NCI-H1048 (cell line): ENCODE measurements at regions not wholly inside any gene's neighbourhood (a gene's known extent, or its start where the extent isn't known, plus 50 kb on each side); places are given as distances from the start of the nearest gene placed in this dataset.
"Not testable (repeated sequence)": the region's sequence is repeated elsewhere in the genome, so short reads cannot be mapped to it uniquely, and the experiment has no call there.

ENCODE experiments used
- DNase-seq: peaks from one replicate; lab custom pipeline; 2025; lab: John Stamatoyannopoulos, UW

DNA sequence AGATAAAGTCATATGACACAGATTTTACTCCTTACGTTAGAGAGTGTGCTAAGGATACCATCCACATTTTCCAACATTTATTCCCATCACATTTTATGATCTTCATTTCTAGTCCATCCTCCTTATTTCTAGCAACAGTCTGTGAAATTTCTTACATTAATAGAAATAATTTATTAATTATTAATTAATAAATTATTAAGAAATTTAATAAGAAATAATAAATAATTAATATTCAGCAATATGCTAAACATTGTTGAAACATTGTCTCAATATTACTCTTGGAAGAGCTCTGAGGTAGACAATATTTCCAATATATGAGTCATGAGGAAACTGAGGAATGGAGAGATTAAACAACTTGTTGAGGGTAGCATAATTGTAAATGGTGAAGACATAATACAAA is 1742.5 kb upstream of the CDH6 start:
- DNase-seq = not testable (repeated sequence)

- DNase-seq = no peak
These were observed 1778.8 kb upstream of the CDH6 start for GRCh38 chr5:29414681-29415080.

- DNase-seq = no peak
These were observed 1780.5 kb upstream of the CDH6 start for GRCh38 chr5:29412979-29413378.

DNA sequence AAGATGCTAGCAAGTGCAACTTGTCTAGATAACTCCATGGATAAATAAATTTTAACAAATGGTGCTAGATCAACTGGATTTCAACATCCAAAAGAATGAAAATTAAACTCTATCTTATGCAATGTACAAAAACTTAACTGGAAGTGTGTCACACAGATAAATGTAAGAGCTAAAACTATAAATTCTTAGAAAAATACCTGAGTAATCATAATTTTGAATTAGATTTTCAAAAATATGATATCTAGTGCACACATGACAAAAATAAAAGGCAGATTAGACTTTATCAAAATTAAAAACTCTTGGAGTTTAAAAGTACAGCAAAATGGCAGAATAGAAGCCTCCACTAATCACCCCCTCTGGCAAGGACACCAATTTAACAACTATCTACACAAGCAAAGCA is 1791.2 kb upstream of the CDH6 start:
- no peak for DNase-seq

- DNase-seq = no peak
These were observed 1803.5 kb upstream of the CDH6 start for GRCh38 chr5:29389993-29390392.

DNA sequence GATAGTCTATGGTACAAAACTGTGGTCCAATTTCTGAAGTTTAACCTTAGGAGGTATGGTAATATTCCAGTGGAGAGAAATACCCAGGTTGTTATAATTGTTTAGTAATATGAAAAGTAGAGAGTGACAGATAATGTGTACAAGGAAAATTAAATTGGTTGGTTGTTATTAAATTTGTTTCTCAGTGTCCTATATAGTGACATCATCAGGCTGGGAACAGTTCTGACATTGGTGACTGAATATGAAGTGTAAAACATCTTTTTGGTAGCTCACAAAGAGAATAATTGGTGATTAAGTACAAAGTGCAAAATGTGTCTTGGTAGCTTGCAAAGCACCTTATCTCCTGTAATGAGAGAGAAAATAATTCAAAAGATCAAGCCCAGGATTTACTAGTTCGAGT is 1806.1 kb upstream of the CDH6 start:
- DNase-seq = no peak

DNA sequence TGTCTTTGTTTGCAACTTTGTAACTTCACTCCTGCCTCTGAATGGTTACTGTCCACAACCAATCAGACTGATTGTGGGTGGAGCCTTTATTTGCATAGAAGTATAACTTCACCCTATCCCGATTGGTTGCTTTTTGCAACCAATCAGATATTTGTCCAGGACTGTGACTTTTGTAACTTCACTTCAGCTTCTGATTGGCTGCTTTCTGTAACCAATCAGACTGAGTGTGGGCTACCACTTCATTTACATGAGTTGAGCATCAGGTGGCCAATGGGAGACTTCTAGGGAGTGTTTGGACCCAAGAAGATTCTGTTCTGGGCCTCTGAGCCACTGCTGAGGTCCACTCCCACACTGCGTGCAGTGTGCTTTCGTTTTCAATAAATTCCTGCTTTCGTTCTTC is 1810.7 kb upstream of the CDH6 start:
- no peak for DNase-seq

DNA sequence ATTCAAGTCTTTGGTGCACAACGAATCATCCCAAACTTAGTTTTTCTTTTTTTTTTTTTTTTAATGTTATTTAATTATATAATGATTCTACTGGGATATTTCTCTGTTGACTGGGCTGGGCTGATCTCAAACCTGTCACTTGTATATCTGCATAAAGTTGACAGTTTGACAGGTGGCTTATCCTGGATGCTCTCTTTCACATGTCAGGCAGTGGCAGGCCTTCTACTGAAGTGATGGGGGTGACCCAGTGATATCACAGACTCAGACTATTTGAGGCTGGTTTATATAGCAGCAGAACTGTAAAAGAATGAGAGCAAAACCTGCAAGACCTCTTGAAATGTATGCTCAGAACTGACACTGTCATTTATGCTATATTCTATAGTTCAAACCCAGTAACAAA is 1813.5 kb upstream of the CDH6 start:
- no peak for DNase-seq

GRCh38 chr5:29379619-29380018 is 1813.9 kb upstream of the CDH6 start:
- no peak for DNase-seq

GRCh38 chr5:29378104-29378503 is 1815.4 kb upstream of the CDH6 start:
- no peak for DNase-seq

DNA sequence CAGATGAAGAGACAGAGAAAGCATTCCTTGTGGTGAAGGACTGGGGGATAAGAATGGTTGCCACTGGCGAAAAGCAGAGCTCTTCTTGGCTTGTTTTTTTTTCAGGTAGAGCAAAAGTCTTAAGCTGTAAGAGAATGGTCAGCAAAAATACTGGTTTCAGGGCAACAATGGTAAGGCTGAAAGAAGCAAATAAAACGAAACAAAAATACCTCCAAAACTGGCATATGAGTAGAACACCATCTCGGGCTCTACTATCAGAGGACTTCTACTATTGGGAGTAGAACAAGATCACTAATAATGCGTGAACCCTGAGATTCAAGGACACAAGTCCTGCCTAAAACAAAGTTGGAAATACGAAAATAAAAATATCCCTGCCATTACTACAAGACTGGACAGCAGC is 1823.2 kb upstream of the CDH6 start:
- no peak for DNase-seq

DNA sequence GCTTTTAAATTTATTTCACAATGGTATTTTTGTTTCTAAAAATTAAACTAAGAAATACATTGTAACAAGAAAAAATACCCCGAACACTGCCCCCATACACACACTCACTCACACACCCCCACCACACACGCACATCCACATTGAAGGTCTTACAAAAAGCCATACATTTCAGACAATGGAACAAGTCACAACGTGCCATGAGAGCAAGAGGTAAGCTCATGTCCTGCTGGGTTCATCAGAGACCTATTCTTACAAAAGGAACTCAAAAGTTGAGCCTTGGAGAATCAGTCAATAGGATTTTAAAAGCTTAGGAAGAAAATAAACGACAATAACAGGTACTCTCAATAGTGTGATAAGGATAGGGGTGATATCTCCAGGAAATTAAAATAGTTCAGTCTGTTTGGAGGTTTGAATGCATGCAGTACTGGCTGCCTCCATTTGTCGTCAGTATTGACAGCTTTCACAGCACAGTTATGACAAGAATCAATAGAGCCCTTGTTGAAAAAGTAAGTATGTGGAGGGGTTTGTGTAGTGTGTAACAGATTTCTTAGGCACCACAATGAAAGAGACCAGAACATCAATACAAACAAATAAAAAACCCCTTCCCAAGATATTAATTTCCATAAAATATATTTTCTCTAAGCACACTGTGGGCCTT is 1826.2 kb upstream of the CDH6 start:
- no peak for DNase-seq

DNA sequence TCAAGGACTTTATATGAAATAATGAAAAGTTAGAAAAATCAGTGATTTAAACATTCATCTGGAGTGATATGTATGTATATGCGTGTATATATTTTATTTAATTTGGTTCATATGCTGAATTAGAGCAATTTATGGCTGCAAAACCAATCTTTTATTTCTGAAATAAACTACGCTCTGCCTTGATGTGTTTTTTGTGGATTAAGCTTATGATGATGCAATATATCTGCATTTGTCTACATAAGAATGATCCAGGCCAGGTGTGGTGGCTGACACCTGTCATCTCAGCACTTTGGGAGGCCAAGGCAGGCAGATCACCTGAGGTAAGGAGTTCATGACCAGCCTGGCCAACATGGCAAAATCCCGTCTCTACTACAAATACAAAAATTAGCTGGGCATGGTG is 1842.3 kb upstream of the CDH6 start:
- DNase-seq = no peak

DNA sequence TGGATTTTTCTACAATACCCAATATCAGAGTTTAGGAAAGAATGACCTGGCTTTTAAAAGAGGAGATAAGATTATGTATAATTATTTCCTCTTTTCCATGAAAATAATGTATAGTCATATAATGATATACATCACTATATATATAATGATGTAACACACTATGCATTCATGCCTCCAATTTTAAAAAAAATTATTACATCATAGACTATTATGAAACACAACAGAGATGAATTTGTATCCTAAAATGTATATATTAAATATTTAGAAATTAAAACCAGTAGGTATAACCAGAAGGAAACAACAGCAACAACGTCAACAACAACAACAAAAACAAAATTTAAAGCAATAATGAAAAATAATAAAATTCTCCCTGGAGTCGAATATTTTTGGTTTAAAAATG is 1856.5 kb upstream of the CDH6 start:
- no peak for DNase-seq

- no peak for DNase-seq
These were observed 1871.9 kb upstream of the CDH6 start for GRCh38 chr5:29321591-29321990.

DNA sequence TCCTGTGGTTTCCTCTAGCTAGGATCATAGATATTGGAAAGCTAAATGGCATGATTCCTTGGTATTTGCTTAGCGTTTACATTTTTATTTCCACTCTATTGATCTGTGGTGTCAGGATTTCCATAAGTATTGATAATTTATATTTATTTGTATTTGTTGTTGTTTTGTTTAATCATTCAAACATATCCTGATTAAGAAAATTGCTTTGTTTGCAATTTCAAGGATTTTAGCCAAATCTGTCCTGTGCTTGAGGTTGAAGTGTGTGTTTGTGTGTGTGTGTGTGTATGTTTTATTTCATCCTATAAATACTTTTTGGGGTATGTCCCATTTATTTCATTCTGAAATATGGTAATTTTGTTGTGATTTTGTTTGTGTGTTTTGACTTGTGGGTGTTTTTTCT is 1884.1 kb upstream of the CDH6 start:
- DNase-seq = no peak

DNA sequence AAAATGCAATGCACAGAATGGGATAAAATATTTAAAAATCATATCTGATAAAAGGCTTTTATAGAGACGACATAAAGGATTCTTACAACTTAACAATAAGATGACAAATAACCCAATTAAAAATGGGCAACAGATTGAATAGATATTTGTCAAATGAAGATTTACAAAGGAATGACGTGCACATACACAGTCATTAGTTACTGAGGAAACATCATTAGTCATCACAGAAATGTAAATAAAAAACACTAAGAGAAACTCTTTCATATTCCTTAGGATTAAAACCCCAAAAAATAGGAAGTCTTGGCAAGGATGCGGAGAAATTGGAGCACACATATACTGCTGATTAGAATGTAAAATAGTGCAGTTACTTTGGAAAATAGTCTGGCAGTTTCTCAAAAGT is 1886.0 kb upstream of the CDH6 start:
- no peak for DNase-seq

DNA sequence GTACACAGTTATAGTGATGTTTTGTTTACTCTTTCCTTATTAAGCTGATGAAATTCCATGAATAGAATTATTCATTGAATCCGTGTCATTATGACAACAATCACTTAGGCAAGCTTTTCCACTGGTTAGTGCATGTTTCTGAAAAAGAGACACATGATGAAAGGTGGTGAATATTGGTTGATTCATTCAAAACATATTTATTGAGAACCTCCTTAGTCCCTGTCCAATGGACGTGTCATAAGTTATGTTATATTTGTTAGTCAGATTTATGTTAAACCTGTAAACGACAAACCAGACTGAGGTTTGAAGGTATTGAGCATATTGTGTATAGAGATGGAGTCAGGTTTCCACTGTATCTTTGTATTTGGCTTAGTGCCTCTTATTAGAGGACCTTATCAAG is 1888.9 kb upstream of the CDH6 start:
- DNase-seq = no peak

- DNase-seq = no peak
These were observed 1896.9 kb upstream of the CDH6 start for GRCh38 chr5:29296548-29296947.

DNA sequence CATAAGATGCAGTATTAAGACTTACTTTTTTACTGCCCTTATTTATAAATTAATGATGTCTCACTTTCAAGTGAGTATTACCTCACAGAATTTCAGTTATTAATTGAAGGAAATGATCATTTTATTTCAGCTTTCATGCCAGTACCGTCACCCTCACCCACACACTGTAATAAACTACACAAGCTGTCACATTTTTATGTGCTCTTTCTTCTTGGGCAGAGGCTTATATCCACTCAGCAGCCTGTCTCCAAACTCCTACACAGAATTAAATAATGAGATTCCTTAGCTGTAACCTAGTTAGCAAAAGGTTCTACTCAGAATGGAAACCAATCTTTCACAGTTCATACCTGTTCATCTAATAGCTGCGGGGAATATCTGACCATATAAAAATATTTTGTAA is 1915.8 kb upstream of the CDH6 start:
- DNase-seq = no peak

DNA sequence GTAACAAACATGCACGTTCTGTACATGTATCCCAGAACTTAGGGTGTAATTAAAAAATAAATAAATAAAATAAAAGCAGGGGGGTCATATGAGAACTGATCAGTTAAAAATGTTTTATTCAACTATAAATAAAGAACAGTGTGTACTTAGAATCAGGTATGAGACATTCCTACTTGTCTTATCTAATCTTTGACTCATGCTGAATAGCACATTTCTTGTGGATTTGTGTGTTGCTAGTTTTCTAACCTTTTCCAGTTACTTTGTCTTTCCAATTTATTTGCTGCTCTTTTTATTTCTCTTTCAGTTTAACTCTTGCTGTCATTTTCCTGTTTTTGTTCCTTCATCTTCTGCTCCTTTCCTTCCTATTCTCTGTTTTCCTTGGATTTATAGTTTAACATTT is 1917.1 kb upstream of the CDH6 start:
- no peak for DNase-seq

DNA sequence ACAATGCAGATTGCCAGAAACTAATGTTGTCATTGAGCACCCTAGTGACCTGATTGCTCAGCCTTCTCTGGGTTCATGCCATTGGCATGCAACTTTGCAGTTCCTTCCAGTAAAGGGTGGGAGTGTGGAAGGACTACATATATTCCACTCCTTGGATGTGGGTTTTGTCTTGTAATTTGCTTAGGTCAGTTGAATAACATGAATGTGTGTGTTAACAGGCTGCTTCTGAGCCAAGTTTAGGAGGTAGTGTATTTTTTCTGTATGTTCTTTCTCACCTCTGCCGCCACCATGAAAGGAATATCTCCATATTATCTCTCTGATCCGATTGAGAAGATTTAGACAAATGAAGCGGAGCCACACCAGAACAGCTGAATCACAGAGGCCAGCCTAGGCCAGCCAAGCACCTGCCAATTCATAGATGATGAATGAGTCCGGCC is 1929.6 kb upstream of the CDH6 start:
- DNase-seq = no peak

- no peak for DNase-seq
These were observed 1931.0 kb upstream of the CDH6 start for GRCh38 chr5:29262339-29263123.

- DNase-seq = no peak
These were observed 1932.3 kb upstream of the CDH6 start for GRCh38 chr5:29261213-29261612.
